Neural progenitor cell (in vitro differentiated cells): ENCODE measurements at regions not wholly inside any gene's neighbourhood (a gene's known extent, or its start where the extent isn't known, plus 50 kb on each side); places are given as distances from the start of the nearest gene placed in this dataset.

Source experiments
- EZH2 ChIP-seq: fragments of 200-600 bp; sonication (generic); IDR thresholded peaks from 2 replicates; pipeline ENCODE4 v1.6.1; 2017; ENCODE audit warnings: antibody characterized with exemption, mild to moderate bottlenecking, moderate library complexity
- TF ChIP-seq, protein P1 (sequence below): fragments of 200-600 bp; sonication (generic); IDR thresholded peaks from 2 replicates; pipeline ENCODE4 v1.5.1; 2017; ENCODE audit warnings: antibody characterized with exemption, mild to moderate bottlenecking

DNA sequence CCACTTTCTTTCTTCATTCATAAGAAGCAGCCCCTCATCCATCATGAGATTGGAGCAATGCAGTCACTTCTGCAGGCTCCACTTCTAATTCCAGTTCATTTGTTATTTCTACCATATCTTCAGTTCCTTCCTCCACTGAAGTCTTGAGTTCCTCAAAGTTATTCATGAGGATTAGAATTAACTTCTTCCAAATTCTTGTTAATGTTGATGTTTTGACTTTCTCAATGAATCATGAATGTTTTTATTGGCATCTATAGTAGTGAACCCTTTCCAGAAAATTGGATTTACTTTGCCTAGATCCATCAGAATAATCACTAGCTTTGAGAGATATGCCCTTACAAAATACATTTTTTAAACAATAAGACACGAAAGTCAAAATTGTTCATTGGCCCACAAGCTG is 2567.7 kb upstream of the PCDH20 start:
- TF ChIP-seq, protein P1, sequence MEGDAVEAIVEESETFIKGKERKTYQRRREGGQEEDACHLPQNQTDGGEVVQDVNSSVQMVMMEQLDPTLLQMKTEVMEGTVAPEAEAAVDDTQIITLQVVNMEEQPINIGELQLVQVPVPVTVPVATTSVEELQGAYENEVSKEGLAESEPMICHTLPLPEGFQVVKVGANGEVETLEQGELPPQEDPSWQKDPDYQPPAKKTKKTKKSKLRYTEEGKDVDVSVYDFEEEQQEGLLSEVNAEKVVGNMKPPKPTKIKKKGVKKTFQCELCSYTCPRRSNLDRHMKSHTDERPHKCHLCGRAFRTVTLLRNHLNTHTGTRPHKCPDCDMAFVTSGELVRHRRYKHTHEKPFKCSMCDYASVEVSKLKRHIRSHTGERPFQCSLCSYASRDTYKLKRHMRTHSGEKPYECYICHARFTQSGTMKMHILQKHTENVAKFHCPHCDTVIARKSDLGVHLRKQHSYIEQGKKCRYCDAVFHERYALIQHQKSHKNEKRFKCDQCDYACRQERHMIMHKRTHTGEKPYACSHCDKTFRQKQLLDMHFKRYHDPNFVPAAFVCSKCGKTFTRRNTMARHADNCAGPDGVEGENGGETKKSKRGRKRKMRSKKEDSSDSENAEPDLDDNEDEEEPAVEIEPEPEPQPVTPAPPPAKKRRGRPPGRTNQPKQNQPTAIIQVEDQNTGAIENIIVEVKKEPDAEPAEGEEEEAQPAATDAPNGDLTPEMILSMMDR = no peak
- no peak for TF ChIP-seq EZH2
